ENCODE measurements at regions not wholly inside any gene's neighbourhood (a gene's known extent, or its start where the extent isn't known, plus 50 kb on each side); places are given as distances from the start of the nearest gene placed in this dataset.

DNA sequence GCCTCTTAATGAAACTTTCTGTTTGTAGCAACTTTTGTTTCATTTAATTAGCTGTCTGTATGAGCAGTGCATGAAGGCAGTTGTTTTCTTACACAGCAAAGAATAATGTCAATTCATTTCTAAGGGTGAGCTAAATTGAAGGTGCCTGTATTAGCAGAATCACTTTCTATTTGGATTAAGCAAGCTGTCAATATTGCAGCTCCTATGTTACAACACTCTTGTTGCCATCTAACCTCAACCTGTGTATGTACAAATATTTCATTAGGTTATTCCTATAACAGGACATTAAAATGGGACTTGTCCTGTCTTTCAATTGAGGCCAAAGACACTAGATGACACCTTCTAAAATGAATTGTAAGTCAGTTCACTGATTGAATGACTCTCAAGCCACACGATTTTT lies 647.5 kb downstream of the UTRN start:
- Histone ChIP-seq H3K9me3 (ENCODE audit: control insufficient read depth, insufficient read depth, low read length) (no peaks in the 10 kb centered on the region), H3K4me1 (ENCODE audit: control insufficient read depth, low read length) (no peaks in the 10 kb centered on the region), H3K79me2 (ENCODE audit: control insufficient read depth, low read length) (no peaks in the 10 kb centered on the region), H3K27me3 (ENCODE audit: control insufficient read depth, low read length) (no peaks in the 10 kb centered on the region), H3K4me2 (ENCODE audit: low read length) (no peak overlapping the region), H3K4me3 (ENCODE audit: low read length) (no peak overlapping the region), H3K36me3 (ENCODE audit: control insufficient read depth, low read length) (no peaks in the 10 kb centered on the region), H3K9me2 (replicated peaks; ENCODE audit: control insufficient read depth, low read length) (no peaks in the 10 kb centered on the region), H3K27ac (ENCODE audit: low read depth, low read length) (no peak overlapping the region), H4K20me1 (ENCODE audit: control insufficient read depth, insufficient read depth, low read depth, low read length) (no peaks in the 10 kb centered on the region), H3F3A (ENCODE audit: control insufficient read depth, insufficient read depth) (no peaks in the 10 kb centered on the region)
- TF ChIP-seq, protein P1, sequence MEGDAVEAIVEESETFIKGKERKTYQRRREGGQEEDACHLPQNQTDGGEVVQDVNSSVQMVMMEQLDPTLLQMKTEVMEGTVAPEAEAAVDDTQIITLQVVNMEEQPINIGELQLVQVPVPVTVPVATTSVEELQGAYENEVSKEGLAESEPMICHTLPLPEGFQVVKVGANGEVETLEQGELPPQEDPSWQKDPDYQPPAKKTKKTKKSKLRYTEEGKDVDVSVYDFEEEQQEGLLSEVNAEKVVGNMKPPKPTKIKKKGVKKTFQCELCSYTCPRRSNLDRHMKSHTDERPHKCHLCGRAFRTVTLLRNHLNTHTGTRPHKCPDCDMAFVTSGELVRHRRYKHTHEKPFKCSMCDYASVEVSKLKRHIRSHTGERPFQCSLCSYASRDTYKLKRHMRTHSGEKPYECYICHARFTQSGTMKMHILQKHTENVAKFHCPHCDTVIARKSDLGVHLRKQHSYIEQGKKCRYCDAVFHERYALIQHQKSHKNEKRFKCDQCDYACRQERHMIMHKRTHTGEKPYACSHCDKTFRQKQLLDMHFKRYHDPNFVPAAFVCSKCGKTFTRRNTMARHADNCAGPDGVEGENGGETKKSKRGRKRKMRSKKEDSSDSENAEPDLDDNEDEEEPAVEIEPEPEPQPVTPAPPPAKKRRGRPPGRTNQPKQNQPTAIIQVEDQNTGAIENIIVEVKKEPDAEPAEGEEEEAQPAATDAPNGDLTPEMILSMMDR (IDR thresholded peaks at IDR 0.05; ENCODE audit: low read depth, low read length, poor library complexity, severe bottlenecking), result no peak
- TF ChIP-seq EZH2phosphoT487 (IDR thresholded peaks at IDR 0.05; ENCODE audit: borderline replicate concordance, low read length), result no peak

DNA sequence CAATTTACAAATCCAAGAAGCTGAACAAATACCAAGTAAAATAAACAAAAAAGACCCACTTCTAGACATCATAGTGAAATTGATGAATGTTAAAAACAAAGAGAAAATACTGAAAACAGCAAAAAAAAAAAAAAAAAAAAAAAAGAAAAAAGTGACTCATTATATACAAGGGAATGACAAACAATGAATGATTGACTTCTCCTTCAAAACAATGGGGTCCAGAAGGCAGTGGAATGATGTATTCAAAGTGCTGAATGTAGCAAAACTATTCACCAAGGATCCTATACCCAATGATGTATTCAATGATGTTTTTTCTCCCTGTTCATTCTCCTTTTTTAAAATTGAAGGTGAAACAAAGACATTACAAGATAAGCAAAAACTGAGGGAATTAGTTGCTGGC lies 650.0 kb downstream of the UTRN start:
- no peaks in the 10 kb centered on the region for H3K79me2 ChIP-seq (ENCODE audit: control insufficient read depth, low read length)
- no peaks in the 10 kb centered on the region for H3F3A ChIP-seq (ENCODE audit: control insufficient read depth, insufficient read depth)
- TF ChIP-seq, protein P1 (IDR thresholded peaks at IDR 0.05; ENCODE audit: low read depth, low read length, poor library complexity, severe bottlenecking), result no peak
- TF ChIP-seq EZH2phosphoT487 (IDR thresholded peaks at IDR 0.05; ENCODE audit: borderline replicate concordance, low read length), result no peak
- no peaks in the 10 kb centered on the region for H3K9me3 ChIP-seq (ENCODE audit: control insufficient read depth, insufficient read depth, low read length)
- no peaks in the 10 kb centered on the region for H3K4me1 ChIP-seq (ENCODE audit: control insufficient read depth, low read length)
- no peaks in the 10 kb centered on the region for H3K36me3 ChIP-seq (ENCODE audit: control insufficient read depth, low read length)
- no peak overlapping the region for H3K4me3 ChIP-seq (ENCODE audit: low read length)
- no peaks in the 10 kb centered on the region for H3K9me2 ChIP-seq (replicated peaks; ENCODE audit: control insufficient read depth, low read length)
- H4K20me1 ChIP-seq (ENCODE audit: control insufficient read depth, insufficient read depth, low read depth, low read length), result no peaks in the 10 kb centered on the region
- no peak overlapping the region for H3K4me2 ChIP-seq (ENCODE audit: low read length)
- no peak overlapping the region for H3K27ac ChIP-seq (ENCODE audit: low read depth, low read length)
- no peaks in the 10 kb centered on the region for H3K27me3 ChIP-seq (ENCODE audit: control insufficient read depth, low read length)

DNA sequence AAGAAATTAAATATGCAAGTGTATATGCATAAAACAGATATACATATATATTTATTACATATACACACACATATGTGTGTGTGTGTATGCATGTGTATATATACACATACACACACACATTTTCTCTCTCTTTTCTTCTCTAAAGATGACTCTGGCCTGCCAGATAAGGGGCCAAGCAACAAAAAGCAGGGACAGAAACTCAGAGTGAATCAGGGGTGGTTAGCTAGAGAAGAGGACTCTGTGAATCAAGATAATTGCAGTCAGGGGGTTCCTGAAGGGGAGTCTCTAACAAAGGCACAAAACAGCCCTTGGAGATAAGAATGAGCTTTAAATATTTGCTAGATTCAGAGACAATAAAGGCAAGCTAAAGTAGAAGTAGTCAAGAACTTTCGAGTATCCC lies 650.5 kb downstream of the UTRN start:
- Histone ChIP-seq H3K27ac (ENCODE audit: low read depth, low read length) (no peak overlapping the region), H3F3A (ENCODE audit: control insufficient read depth, insufficient read depth) (no peaks in the 10 kb centered on the region), H3K36me3 (ENCODE audit: control insufficient read depth, low read length) (no peaks in the 10 kb centered on the region), H3K79me2 (ENCODE audit: control insufficient read depth, low read length) (no peaks in the 10 kb centered on the region), H4K20me1 (ENCODE audit: control insufficient read depth, insufficient read depth, low read depth, low read length) (no peaks in the 10 kb centered on the region), H3K4me3 (ENCODE audit: low read length) (no peak overlapping the region), H3K9me2 (replicated peaks; ENCODE audit: control insufficient read depth, low read length) (no peaks in the 10 kb centered on the region), H3K9me3 (ENCODE audit: control insufficient read depth, insufficient read depth, low read length) (no peaks in the 10 kb centered on the region), H3K4me1 (ENCODE audit: control insufficient read depth, low read length) (no peaks in the 10 kb centered on the region), H3K4me2 (ENCODE audit: low read length) (no peak overlapping the region), H3K27me3 (ENCODE audit: control insufficient read depth, low read length) (no peaks in the 10 kb centered on the region)
- TF ChIP-seq, protein P1 (IDR thresholded peaks at IDR 0.05; ENCODE audit: low read depth, low read length, poor library complexity, severe bottlenecking), result no peak
- no peak for TF ChIP-seq EZH2phosphoT487 (IDR thresholded peaks at IDR 0.05; ENCODE audit: borderline replicate concordance, low read length)

DNA sequence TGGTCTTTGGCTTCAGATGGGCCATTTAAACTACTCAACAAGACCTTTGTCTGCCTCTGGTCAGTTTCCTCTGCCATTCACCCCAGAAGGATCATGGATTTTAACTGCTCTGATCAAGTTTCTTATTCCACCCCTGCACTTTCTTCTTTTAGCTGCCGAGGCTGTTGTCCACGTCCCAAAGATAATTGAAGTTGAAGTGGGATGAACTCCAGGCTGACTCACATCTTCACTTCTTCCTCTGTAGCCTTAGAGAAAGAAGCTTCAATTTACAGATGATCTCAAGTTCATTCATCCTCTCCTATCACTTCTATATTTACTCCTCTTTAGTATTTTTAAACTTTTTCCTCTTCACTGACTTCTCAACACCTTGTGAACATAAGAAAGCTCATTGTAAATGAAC lies 651.6 kb downstream of the UTRN start:
- H4K20me1 ChIP-seq (ENCODE audit: control insufficient read depth, insufficient read depth, low read depth, low read length), result no peaks in the 10 kb centered on the region
- H3K4me2 ChIP-seq (ENCODE audit: low read length), result no peak overlapping the region
- no peak overlapping the region for H3K27ac ChIP-seq (ENCODE audit: low read depth, low read length)
- TF ChIP-seq, protein P1 (IDR thresholded peaks at IDR 0.05; ENCODE audit: low read depth, low read length, poor library complexity, severe bottlenecking), result no peak
- TF ChIP-seq EZH2phosphoT487 (IDR thresholded peaks at IDR 0.05; ENCODE audit: borderline replicate concordance, low read length), result no peak
- H3K27me3 ChIP-seq (ENCODE audit: control insufficient read depth, low read length), result no peaks in the 10 kb centered on the region
- no peaks in the 10 kb centered on the region for H3K9me3 ChIP-seq (ENCODE audit: control insufficient read depth, insufficient read depth, low read length)
- H3K4me1 ChIP-seq (ENCODE audit: control insufficient read depth, low read length), result no peaks in the 10 kb centered on the region
- no peak overlapping the region for H3K4me3 ChIP-seq (ENCODE audit: low read length)
- H3K79me2 ChIP-seq (ENCODE audit: control insufficient read depth, low read length), result no peaks in the 10 kb centered on the region
- H3F3A ChIP-seq (ENCODE audit: control insufficient read depth, insufficient read depth), result no peaks in the 10 kb centered on the region
- H3K9me2 ChIP-seq (replicated peaks; ENCODE audit: control insufficient read depth, low read length), result no peaks in the 10 kb centered on the region
- H3K36me3 ChIP-seq (ENCODE audit: control insufficient read depth, low read length), result no peaks in the 10 kb centered on the region
